ENCODE measurements at regions not wholly inside any gene's neighbourhood (a gene's known extent, or its start where the extent isn't known, plus 50 kb on each side); places are given as distances from the start of the nearest gene placed in this dataset.
"Not testable (repeated sequence)": the region's sequence is repeated elsewhere in the genome, so short reads cannot be mapped to it uniquely, and the experiment has no call there.

- CTCF ChIA-PET; H3K4me1 Mint-ChIP-seq; H3K27ac Mint-ChIP-seq; H3K4me3 Mint-ChIP-seq; H3K27me3 Mint-ChIP-seq; POLR2A ChIA-PET; H3K9me3 Mint-ChIP-seq; H3K36me3 Mint-ChIP-seq (ENCODE audit: low read depth); DNase-seq: not testable (repeated sequence)
Observed at GRCh38 chr13:18663222-18663621, 518.4 kb downstream of the TUBA3C start.

- H3K9me3 Mint-ChIP-seq; POLR2A ChIA-PET; CTCF ChIA-PET; H3K27ac Mint-ChIP-seq; H3K4me1 Mint-ChIP-seq; H3K27me3 Mint-ChIP-seq; H3K4me3 Mint-ChIP-seq; H3K36me3 Mint-ChIP-seq (ENCODE audit: low read depth): not testable (repeated sequence)
- DNase-seq, result peak; percentile 34
Observed at GRCh38 chr13:18643644-18644172, 537.9 kb downstream of the TUBA3C start.

- H3K36me3 Mint-ChIP-seq (ENCODE audit: low read depth); DNase-seq; CTCF ChIA-PET; H3K27me3 Mint-ChIP-seq; H3K9me3 Mint-ChIP-seq; H3K4me1 Mint-ChIP-seq; H3K27ac Mint-ChIP-seq; POLR2A ChIA-PET; H3K4me3 Mint-ChIP-seq: not testable (repeated sequence)
Observed at GRCh38 chr13:18628928-18629327, 552.7 kb downstream of the TUBA3C start.

- H3K27ac Mint-ChIP-seq, result no peak overlapping the region
- H3K9me3 Mint-ChIP-seq, result peaks cover 8% of the 10 kb centered on the region
- no peak overlapping the region for H3K4me3 Mint-ChIP-seq
- POLR2A ChIA-PET, result no interaction called here
- no peaks in the 10 kb centered on the region for H3K36me3 Mint-ChIP-seq (ENCODE audit: low read depth)
- CTCF ChIA-PET, result no interaction called here
- no peaks in the 10 kb centered on the region for H3K4me1 Mint-ChIP-seq
- peaks cover 2% of the 10 kb centered on the region for H3K27me3 Mint-ChIP-seq
- no peak for DNase-seq
Observed at GRCh38 chr13:18628428-18628827, 553.2 kb downstream of the TUBA3C start.

GRCh38 chr13:18624061-18624460 is 557.6 kb downstream of the TUBA3C start:
- CTCF ChIA-PET; POLR2A ChIA-PET; H3K4me1 Mint-ChIP-seq; H3K27me3 Mint-ChIP-seq; H3K9me3 Mint-ChIP-seq; H3K4me3 Mint-ChIP-seq; H3K36me3 Mint-ChIP-seq (ENCODE audit: low read depth); H3K27ac Mint-ChIP-seq; DNase-seq: not testable (repeated sequence)

GRCh38 chr13:18618442-18618841 is 563.2 kb downstream of the TUBA3C start:
- H3K4me3 Mint-ChIP-seq; DNase-seq; H3K36me3 Mint-ChIP-seq (ENCODE audit: low read depth); H3K27me3 Mint-ChIP-seq; H3K4me1 Mint-ChIP-seq; H3K27ac Mint-ChIP-seq; H3K9me3 Mint-ChIP-seq; POLR2A ChIA-PET; CTCF ChIA-PET: not testable (repeated sequence)

GRCh38 chr13:18610476-18610875 is 571.1 kb downstream of the TUBA3C start:
- CTCF ChIA-PET, DNase-seq, POLR2A ChIA-PET: not testable (repeated sequence)

GRCh38 chr13:18609371-18609770 is 572.3 kb downstream of the TUBA3C start:
- H3K27ac Mint-ChIP-seq; H3K27me3 Mint-ChIP-seq; H3K36me3 Mint-ChIP-seq (ENCODE audit: low read depth); CTCF ChIA-PET; H3K4me3 Mint-ChIP-seq; DNase-seq; H3K4me1 Mint-ChIP-seq; POLR2A ChIA-PET; H3K9me3 Mint-ChIP-seq: not testable (repeated sequence)

More at GRCh38 chr13:18610476-18610875, 571.1 kb downstream of the TUBA3C start:
- not testable (repeated sequence) for H3K4me3 Mint-ChIP-seq; H3K9me3 Mint-ChIP-seq; H3K36me3 Mint-ChIP-seq (ENCODE audit: low read depth); H3K27me3 Mint-ChIP-seq; H3K27ac Mint-ChIP-seq; H3K4me1 Mint-ChIP-seq

- H3K36me3 Mint-ChIP-seq (ENCODE audit: low read depth); H3K9me3 Mint-ChIP-seq; H3K27me3 Mint-ChIP-seq; H3K4me1 Mint-ChIP-seq; CTCF ChIA-PET; H3K4me3 Mint-ChIP-seq; DNase-seq; H3K27ac Mint-ChIP-seq; POLR2A ChIA-PET: not testable (repeated sequence)
Observed at GRCh38 chr13:18608851-18609250, 572.8 kb downstream of the TUBA3C start.

GRCh38 chr13:18600366-18600765 is 581.3 kb downstream of the TUBA3C start:
- H3K9me3 Mint-ChIP-seq; DNase-seq; H3K27me3 Mint-ChIP-seq; H3K4me3 Mint-ChIP-seq; CTCF ChIA-PET; H3K4me1 Mint-ChIP-seq; POLR2A ChIA-PET; H3K27ac Mint-ChIP-seq; H3K36me3 Mint-ChIP-seq (ENCODE audit: low read depth): not testable (repeated sequence)

- H3K27ac Mint-ChIP-seq; H3K4me1 Mint-ChIP-seq; H3K27me3 Mint-ChIP-seq; H3K36me3 Mint-ChIP-seq (ENCODE audit: low read depth); POLR2A ChIA-PET; CTCF ChIA-PET; H3K9me3 Mint-ChIP-seq: not testable (repeated sequence)
- peak; percentile 58 for DNase-seq
- H3K4me3 Mint-ChIP-seq, result peak overlapping the region; percentile 19
Observed at GRCh38 chr13:18599791-18600211, 581.8 kb downstream of the TUBA3C start.

- H3K9me3 Mint-ChIP-seq; H3K27ac Mint-ChIP-seq; H3K36me3 Mint-ChIP-seq (ENCODE audit: low read depth); H3K27me3 Mint-ChIP-seq; CTCF ChIA-PET; POLR2A ChIA-PET; H3K4me3 Mint-ChIP-seq; H3K4me1 Mint-ChIP-seq; DNase-seq: not testable (repeated sequence)
Observed at GRCh38 chr13:18598543-18598942, 583.1 kb downstream of the TUBA3C start.

GRCh38 chr13:18597940-18598339 is 583.7 kb downstream of the TUBA3C start:
- H3K4me3 Mint-ChIP-seq; H3K27me3 Mint-ChIP-seq; DNase-seq; POLR2A ChIA-PET; H3K27ac Mint-ChIP-seq; H3K36me3 Mint-ChIP-seq (ENCODE audit: low read depth); H3K4me1 Mint-ChIP-seq; CTCF ChIA-PET; H3K9me3 Mint-ChIP-seq: not testable (repeated sequence)

- H3K36me3 Mint-ChIP-seq (ENCODE audit: low read depth); H3K27me3 Mint-ChIP-seq; DNase-seq; H3K4me1 Mint-ChIP-seq; H3K4me3 Mint-ChIP-seq; H3K27ac Mint-ChIP-seq; CTCF ChIA-PET; POLR2A ChIA-PET; H3K9me3 Mint-ChIP-seq: not testable (repeated sequence)
Observed at GRCh38 chr13:18577103-18577502, 604.5 kb downstream of the TUBA3C start.

- H3K27ac Mint-ChIP-seq; POLR2A ChIA-PET; DNase-seq; H3K4me3 Mint-ChIP-seq; H3K4me1 Mint-ChIP-seq; H3K27me3 Mint-ChIP-seq; H3K9me3 Mint-ChIP-seq; H3K36me3 Mint-ChIP-seq (ENCODE audit: low read depth); CTCF ChIA-PET: not testable (repeated sequence)
Observed at GRCh38 chr13:18567890-18568289, 613.7 kb downstream of the TUBA3C start.

Data from activated CD4-positive, alpha-beta T cell treated with anti-CD3 and anti-CD28 coated beads, Interleukin-2, amount 10 ng/mL, durations not matched to agents 7 days and 5 days (primary cell).